ENCODE measurements at regions not wholly inside any gene's neighbourhood (a gene's known extent, or its start where the extent isn't known, plus 50 kb on each side); places are given as distances from the start of the nearest gene placed in this dataset.

DNA sequence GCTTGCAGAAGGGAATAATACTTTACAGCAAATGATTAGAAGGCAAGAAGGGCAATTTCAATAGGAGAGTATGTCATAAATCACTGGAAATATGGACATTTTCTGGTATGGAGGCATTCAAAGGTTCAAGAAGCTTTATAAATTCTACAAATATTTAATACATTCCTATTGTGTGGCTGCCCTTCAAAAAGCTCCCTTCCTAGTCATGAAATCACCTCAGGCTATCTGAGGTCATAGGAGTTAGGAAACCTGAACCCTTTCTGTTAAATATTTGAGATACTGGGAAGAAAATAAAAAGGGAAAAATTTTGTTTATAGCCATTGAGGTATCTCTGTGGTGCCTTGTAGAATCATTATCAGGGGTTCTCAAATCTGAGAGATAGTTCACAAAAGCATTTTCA is 316.8 kb upstream of the EMCN start:
- no peak overlapping the region for H3K9ac ChIP-seq (ENCODE audit: low read length)
- no peak overlapping the region for H3K4me3 ChIP-seq (ENCODE audit: low read length)
- H3K4me1 ChIP-seq (ENCODE audit: control insufficient read depth, insufficient read depth, low read length), result no peaks in the 10 kb centered on the region
- H3K27me3 ChIP-seq (ENCODE audit: control insufficient read depth, insufficient read depth, low read length), result no peaks in the 10 kb centered on the region
- no peaks in the 10 kb centered on the region for H3K36me3 ChIP-seq (ENCODE audit: control insufficient read depth, insufficient read depth, low read length)
- no peaks in the 10 kb centered on the region for H3K9me3 ChIP-seq (ENCODE audit: control insufficient read depth, low read length)

GRCh38 chr4:100833906-100834305 is 316.1 kb upstream of the EMCN start:
- Histone ChIP-seq H3K27me3 (ENCODE audit: control insufficient read depth, insufficient read depth, low read length) (no peaks in the 10 kb centered on the region), H3K9me3 (ENCODE audit: control insufficient read depth, low read length) (no peaks in the 10 kb centered on the region), H3K9ac (ENCODE audit: low read length) (no peak overlapping the region), H3K4me1 (ENCODE audit: control insufficient read depth, insufficient read depth, low read length) (no peaks in the 10 kb centered on the region), H3K4me3 (ENCODE audit: low read length) (no peak overlapping the region), H3K36me3 (ENCODE audit: control insufficient read depth, insufficient read depth, low read length) (no peaks in the 10 kb centered on the region)

DNA sequence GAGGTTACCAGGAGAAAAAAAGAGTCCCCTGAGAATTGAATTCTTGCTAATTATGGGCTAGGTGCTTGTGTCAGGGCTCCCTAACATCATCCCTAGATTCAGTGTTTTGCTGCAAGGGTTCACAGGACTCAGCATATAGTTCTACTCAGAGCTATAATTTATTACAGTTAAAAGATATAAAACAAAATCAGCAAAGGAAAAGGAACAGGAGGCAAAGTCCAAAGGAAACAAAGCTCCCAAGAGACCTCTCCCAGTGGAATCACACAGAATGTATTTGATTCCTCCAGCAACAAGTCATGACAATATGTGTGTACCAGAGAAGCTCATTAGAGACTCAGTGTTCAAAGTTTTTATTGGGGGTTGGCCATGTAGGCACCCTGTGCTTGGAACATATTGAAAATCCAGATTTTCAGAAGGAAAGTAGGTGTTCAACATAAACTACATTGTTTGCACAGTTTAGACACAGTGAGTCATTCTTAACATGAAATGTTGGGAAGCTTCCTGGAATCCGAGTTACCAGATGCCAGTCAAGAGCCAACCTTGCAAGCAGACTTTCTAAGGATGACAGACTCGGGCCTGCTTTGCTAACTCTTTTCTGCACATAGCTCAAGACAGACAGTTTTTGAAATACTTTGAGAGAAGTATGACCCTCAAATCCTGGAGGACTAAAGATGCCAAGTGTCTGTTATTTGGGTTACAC is 311.3 kb upstream of the EMCN start:
- no peak overlapping the region for H3K9ac ChIP-seq (ENCODE audit: low read length)
- H3K9me3 ChIP-seq (ENCODE audit: control insufficient read depth, low read length), result no peaks in the 10 kb centered on the region
- H3K4me3 ChIP-seq (ENCODE audit: low read length), result no peak overlapping the region
- H3K27me3 ChIP-seq (ENCODE audit: control insufficient read depth, insufficient read depth, low read length), result no peaks in the 10 kb centered on the region
- no peaks in the 10 kb centered on the region for H3K36me3 ChIP-seq (ENCODE audit: control insufficient read depth, insufficient read depth, low read length)
- H3K4me1 ChIP-seq (ENCODE audit: control insufficient read depth, insufficient read depth, low read length), result no peaks in the 10 kb centered on the region

DNA sequence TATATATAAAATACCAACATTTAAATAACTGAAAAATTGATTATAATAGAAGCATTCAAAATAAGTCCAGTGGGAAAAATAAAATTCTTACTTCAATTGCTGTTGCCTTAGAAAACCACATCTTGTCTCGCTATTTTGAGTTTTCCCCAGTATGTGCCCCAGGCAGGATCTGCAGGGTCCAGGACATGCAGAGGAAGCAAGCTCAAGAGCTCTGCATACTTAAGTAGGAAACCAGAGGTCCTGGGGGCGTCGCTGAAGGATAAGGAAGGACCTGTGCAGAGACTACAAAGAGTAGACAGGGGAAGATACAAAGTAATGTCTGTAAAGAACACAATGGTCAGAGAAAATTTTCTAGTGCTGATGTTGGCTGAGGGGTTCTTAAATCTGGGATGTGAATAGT is 310.5 kb upstream of the EMCN start:
- Histone ChIP-seq H3K4me1 (ENCODE audit: control insufficient read depth, insufficient read depth, low read length) (peaks cover 7% of the 10 kb centered on the region), H3K36me3 (ENCODE audit: control insufficient read depth, insufficient read depth, low read length) (no peaks in the 10 kb centered on the region), H3K9ac (ENCODE audit: low read length) (no peak overlapping the region), H3K4me3 (ENCODE audit: low read length) (no peak overlapping the region), H3K9me3 (ENCODE audit: control insufficient read depth, low read length) (no peaks in the 10 kb centered on the region), H3K27me3 (ENCODE audit: control insufficient read depth, insufficient read depth, low read length) (no peaks in the 10 kb centered on the region)

GRCh38 chr4:100827756-100828155 is 309.9 kb upstream of the EMCN start:
- Histone ChIP-seq H3K4me3 (ENCODE audit: low read length) (no peak overlapping the region), H3K27me3 (ENCODE audit: control insufficient read depth, insufficient read depth, low read length) (no peaks in the 10 kb centered on the region), H3K9ac (ENCODE audit: low read length) (no peak overlapping the region), H3K9me3 (ENCODE audit: control insufficient read depth, low read length) (no peaks in the 10 kb centered on the region), H3K36me3 (ENCODE audit: control insufficient read depth, insufficient read depth, low read length) (no peaks in the 10 kb centered on the region), H3K4me1 (ENCODE audit: control insufficient read depth, insufficient read depth, low read length) (peaks cover 9% of the 10 kb centered on the region)

DNA sequence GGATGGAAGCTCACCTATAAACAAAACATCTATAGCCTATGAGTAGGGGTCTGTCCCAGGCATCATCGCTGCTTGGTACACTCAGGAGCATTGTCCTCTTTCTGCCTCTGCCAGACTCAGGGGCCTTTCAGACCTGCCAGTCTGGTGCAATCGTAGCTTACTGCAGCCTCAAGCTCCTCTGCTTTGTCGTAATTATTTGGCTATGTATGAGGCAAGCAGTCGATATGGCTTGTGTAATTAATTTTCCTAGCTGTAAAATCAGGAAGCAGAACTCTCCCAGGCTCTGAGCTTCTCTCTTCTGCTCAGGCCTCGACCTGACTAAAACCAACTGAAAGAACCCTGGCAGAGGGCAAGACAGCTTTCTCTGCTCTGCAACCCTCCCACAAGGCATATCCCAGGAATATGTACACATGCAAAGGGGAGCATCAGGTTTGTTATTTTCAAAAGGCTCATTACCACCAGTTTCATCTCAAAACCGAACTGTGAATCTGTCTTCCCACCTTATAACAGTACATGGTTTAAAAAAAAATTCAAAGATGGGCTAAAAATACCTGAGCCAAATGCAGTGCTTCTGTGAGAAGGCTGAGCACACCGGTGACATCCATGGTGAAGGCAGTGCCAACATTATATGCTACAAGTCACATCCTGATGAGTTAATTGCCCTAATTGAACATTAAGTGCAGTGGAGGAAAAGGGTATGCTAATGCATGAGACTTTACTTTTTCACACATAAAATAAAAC is 309.2 kb upstream of the EMCN start:
- Histone ChIP-seq H3K27me3 (ENCODE audit: control insufficient read depth, insufficient read depth, low read length) (no peaks in the 10 kb centered on the region), H3K9me3 (ENCODE audit: control insufficient read depth, low read length) (no peaks in the 10 kb centered on the region), H3K36me3 (ENCODE audit: control insufficient read depth, insufficient read depth, low read length) (no peaks in the 10 kb centered on the region), H3K9ac (ENCODE audit: low read length) (no peak overlapping the region), H3K4me3 (ENCODE audit: low read length) (no peak overlapping the region), H3K4me1 (ENCODE audit: control insufficient read depth, insufficient read depth, low read length) (peaks cover 9% of the 10 kb centered on the region)

DNA sequence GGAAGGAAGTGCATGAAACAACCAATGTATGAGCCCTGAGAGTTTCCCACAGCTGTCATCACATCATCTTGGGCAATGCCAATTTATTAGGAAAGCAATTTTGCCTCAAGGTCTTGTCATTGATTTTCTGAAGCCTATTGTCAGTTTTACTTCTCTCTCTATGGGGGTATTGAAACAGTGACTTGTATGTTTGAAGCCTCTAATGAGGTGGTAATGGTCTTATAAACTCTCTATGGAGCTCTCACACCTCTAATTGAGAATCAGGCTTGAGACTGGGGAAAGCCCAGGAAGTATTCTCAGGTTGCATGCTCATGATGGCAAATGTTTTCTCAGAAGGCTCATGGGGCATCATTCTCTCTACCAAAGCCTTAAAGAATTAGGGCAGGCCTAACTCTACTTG is 308.2 kb upstream of the EMCN start:
- Histone ChIP-seq H3K4me1 (ENCODE audit: control insufficient read depth, insufficient read depth, low read length) (peaks cover 9% of the 10 kb centered on the region), H3K9me3 (ENCODE audit: control insufficient read depth, low read length) (no peaks in the 10 kb centered on the region), H3K27me3 (ENCODE audit: control insufficient read depth, insufficient read depth, low read length) (no peaks in the 10 kb centered on the region), H3K4me3 (ENCODE audit: low read length) (no peak overlapping the region), H3K9ac (ENCODE audit: low read length) (no peak overlapping the region), H3K36me3 (ENCODE audit: control insufficient read depth, insufficient read depth, low read length) (no peaks in the 10 kb centered on the region)

- H3K4me1 ChIP-seq (ENCODE audit: control insufficient read depth, insufficient read depth, low read length), result peaks cover 9% of the 10 kb centered on the region
- H3K9me3 ChIP-seq (ENCODE audit: control insufficient read depth, low read length), result no peaks in the 10 kb centered on the region
- H3K27me3 ChIP-seq (ENCODE audit: control insufficient read depth, insufficient read depth, low read length), result no peaks in the 10 kb centered on the region
- H3K36me3 ChIP-seq (ENCODE audit: control insufficient read depth, insufficient read depth, low read length), result no peaks in the 10 kb centered on the region
- no peak overlapping the region for H3K4me3 ChIP-seq (ENCODE audit: low read length)
- no peak overlapping the region for H3K9ac ChIP-seq (ENCODE audit: low read length)
Measured at GRCh38 chr4:100823993-100824323, 306.1 kb upstream of the EMCN start.

- Histone ChIP-seq H3K27me3 (ENCODE audit: control insufficient read depth, insufficient read depth, low read length) (no peaks in the 10 kb centered on the region), H3K4me3 (ENCODE audit: low read length) (no peak overlapping the region), H3K9me3 (ENCODE audit: control insufficient read depth, low read length) (no peaks in the 10 kb centered on the region), H3K4me1 (ENCODE audit: control insufficient read depth, insufficient read depth, low read length) (peaks cover 9% of the 10 kb centered on the region), H3K36me3 (ENCODE audit: control insufficient read depth, insufficient read depth, low read length) (no peaks in the 10 kb centered on the region), H3K9ac (ENCODE audit: low read length) (no peak overlapping the region)
Measured at GRCh38 chr4:100823066-100823992, 305.5 kb upstream of the EMCN start.

GRCh38 chr4:100820249-100820648 is 302.4 kb upstream of the EMCN start:
- H3K4me1 ChIP-seq (ENCODE audit: control insufficient read depth, insufficient read depth, low read length), result peaks cover 9% of the 10 kb centered on the region
- no peaks in the 10 kb centered on the region for H3K9me3 ChIP-seq (ENCODE audit: control insufficient read depth, low read length)
- no peaks in the 10 kb centered on the region for H3K27me3 ChIP-seq (ENCODE audit: control insufficient read depth, insufficient read depth, low read length)
- no peak overlapping the region for H3K4me3 ChIP-seq (ENCODE audit: low read length)
- H3K9ac ChIP-seq (ENCODE audit: low read length), result no peak overlapping the region
- H3K36me3 ChIP-seq (ENCODE audit: control insufficient read depth, insufficient read depth, low read length), result no peaks in the 10 kb centered on the region

DNA sequence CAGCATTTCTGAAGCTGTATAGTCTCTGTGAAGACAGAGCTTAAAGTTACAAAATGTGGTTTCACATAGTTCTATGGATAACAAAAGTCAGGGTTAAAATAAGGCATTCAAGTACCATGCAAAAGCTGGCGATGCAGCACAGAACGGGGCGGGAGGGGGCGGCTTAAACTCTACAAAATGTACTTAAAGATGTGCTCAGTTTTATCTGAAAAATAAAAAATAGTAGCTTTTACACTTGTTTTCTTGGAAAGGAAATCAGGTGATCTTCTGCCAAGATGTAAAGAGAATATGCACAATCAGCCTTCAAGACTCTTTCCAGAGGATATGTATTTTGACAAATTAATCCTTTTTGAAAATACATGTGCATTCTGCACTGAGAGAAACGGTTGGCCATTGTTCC is 301.7 kb upstream of the EMCN start:
- Histone ChIP-seq H3K36me3 (ENCODE audit: control insufficient read depth, insufficient read depth, low read length) (no peaks in the 10 kb centered on the region), H3K4me3 (ENCODE audit: low read length) (no peak overlapping the region), H3K9me3 (ENCODE audit: control insufficient read depth, low read length) (no peaks in the 10 kb centered on the region), H3K4me1 (ENCODE audit: control insufficient read depth, insufficient read depth, low read length) (peaks cover 9% of the 10 kb centered on the region), H3K27me3 (ENCODE audit: control insufficient read depth, insufficient read depth, low read length) (no peaks in the 10 kb centered on the region), H3K9ac (ENCODE audit: low read length) (no peak overlapping the region)

DNA sequence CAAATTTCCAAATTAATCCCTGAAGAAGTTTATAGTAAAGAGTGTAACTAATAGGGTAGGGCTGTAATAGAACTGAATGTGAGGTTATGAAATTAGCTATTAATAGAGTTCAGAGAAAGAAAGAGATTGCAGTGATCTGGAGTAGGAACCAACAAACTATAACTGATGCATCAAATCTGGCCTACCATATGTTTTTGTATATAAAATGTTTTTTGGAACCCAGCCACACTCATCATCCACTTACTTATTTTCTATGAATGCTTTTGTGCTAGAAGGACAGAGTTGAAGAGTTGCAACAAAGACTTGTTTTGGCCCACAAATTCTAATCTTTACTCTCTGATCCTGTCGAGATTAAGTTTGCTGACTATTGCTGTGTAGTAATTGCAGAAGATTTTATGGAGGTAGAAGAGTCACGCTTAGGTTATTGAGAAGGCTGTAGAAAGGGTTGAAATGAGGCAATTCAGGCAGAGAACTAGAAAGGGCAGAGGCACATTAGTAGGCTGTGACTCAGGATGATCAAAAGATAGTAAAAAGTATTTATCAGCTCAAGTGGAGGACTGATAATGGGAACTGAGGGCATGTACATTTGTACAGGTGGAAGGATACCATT is 298.7 kb upstream of the EMCN start:
- Histone ChIP-seq H3K9me3 (ENCODE audit: control insufficient read depth, low read length) (no peaks in the 10 kb centered on the region), H3K27me3 (ENCODE audit: control insufficient read depth, insufficient read depth, low read length) (no peaks in the 10 kb centered on the region), H3K4me3 (ENCODE audit: low read length) (no peak overlapping the region), H3K4me1 (ENCODE audit: control insufficient read depth, insufficient read depth, low read length) (no peaks in the 10 kb centered on the region), H3K9ac (ENCODE audit: low read length) (no peak overlapping the region), H3K36me3 (ENCODE audit: control insufficient read depth, insufficient read depth, low read length) (no peaks in the 10 kb centered on the region)

Measured in mucosa of stomach (tissue), 1 donor.